ENCODE measurements at regions not wholly inside any gene's neighbourhood (a gene's known extent, or its start where the extent isn't known, plus 50 kb on each side); places are given as distances from the start of the nearest gene placed in this dataset.

GRCh38 chr20:11054266-11054993, 380.6 kb upstream of the JAG1 start:
- no peak for DNase-seq (ENCODE audit: low read depth)
- no peak overlapping the region for H3K4me3 ChIP-seq (ENCODE audit: control insufficient read depth, low read depth, low read length)
- TF ChIP-seq CTCF (conservative IDR thresholded peaks at IDR 0.05; ENCODE audit: control insufficient read depth, insufficient read depth, low read depth, low read length) = no peak

GRCh38 chr20:11056414-11056813, 382.6 kb upstream of the JAG1 start:
- no peak for DNase-seq (ENCODE audit: low read depth)
- H3K4me3 ChIP-seq (ENCODE audit: control insufficient read depth, low read depth, low read length) = no peak overlapping the region
- no peak for TF ChIP-seq CTCF (conservative IDR thresholded peaks at IDR 0.05; ENCODE audit: control insufficient read depth, insufficient read depth, low read depth, low read length)

- no peak overlapping the region for H3K4me3 ChIP-seq (ENCODE audit: control insufficient read depth, low read depth, low read length)
- peak; percentile 68 for DNase-seq (ENCODE audit: low read depth)
- no peak for TF ChIP-seq CTCF (conservative IDR thresholded peaks at IDR 0.05; ENCODE audit: control insufficient read depth, insufficient read depth, low read depth, low read length)
Observed at GRCh38 chr20:11057624-11058023, 383.8 kb upstream of the JAG1 start.

- no peak for TF ChIP-seq CTCF (conservative IDR thresholded peaks at IDR 0.05; ENCODE audit: control insufficient read depth, insufficient read depth, low read depth, low read length)
Observed at GRCh38 chr20:11059659-11060058, 385.9 kb upstream of the JAG1 start.

GRCh38 chr20:11060423-11061185, 386.8 kb upstream of the JAG1 start:
- TF ChIP-seq CTCF (conservative IDR thresholded peaks at IDR 0.05; ENCODE audit: control insufficient read depth, insufficient read depth, low read depth, low read length) = no peak
- H3K4me3 ChIP-seq (ENCODE audit: control insufficient read depth, low read depth, low read length) = no peak overlapping the region
- DNase-seq (ENCODE audit: low read depth) = no peak

More at GRCh38 chr20:11059659-11060058, 385.9 kb upstream of the JAG1 start:
- no peak for DNase-seq (ENCODE audit: low read depth)
- H3K4me3 ChIP-seq (ENCODE audit: control insufficient read depth, low read depth, low read length) = no peak overlapping the region

GRCh38 chr20:11063444-11063843, 389.6 kb upstream of the JAG1 start:
- TF ChIP-seq CTCF (conservative IDR thresholded peaks at IDR 0.05; ENCODE audit: control insufficient read depth, insufficient read depth, low read depth, low read length) = no peak
- DNase-seq (ENCODE audit: low read depth) = no peak
- H3K4me3 ChIP-seq (ENCODE audit: control insufficient read depth, low read depth, low read length) = no peak overlapping the region

All from fibroblast of mammary gland (primary cell).